B cell (primary cell): ENCODE measurements at regions not wholly inside any gene's neighbourhood (a gene's known extent, or its start where the extent isn't known, plus 50 kb on each side); places are given as distances from the start of the nearest gene placed in this dataset.

ENCODE experiments used
- EZH2 ChIP-seq: IDR thresholded peaks from 2 replicates; pipeline ENCODE4 v1.6.1; 2012; ENCODE audit warnings: borderline replicate concordance, low read depth, mild to moderate bottlenecking, moderate library complexity, low read length; ENCODE audit not compliant: insufficient read depth, poor library complexity, severe bottlenecking
- TF ChIP-seq, protein P1 (sequence below): fragments of 200-600 bp; IDR thresholded peaks from one replicate; pipeline ENCODE4 v1.8.0; 2022; ENCODE audit warnings: antibody characterized with exemption, mild to moderate bottlenecking

DNA sequence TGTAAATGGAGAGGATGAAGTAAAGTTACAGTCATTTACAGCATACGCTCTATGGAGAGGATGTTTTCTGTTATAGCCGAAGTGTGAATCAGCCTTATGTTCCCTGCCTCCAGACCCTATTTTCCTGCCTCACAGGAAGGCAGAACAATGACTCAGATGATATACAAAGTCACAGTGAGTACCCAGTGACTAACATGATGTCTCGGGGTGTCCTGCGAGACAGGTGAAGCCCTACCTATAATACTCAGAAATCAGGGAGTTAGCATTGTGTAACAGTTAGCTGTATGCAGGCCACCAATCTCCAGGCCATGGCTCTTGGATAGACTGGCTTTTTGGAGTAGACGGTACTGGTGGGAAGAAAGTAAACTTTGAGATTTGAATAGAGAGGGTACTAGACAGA is 55.6 kb upstream of the FBXO28 start:
- TF ChIP-seq, protein P1, sequence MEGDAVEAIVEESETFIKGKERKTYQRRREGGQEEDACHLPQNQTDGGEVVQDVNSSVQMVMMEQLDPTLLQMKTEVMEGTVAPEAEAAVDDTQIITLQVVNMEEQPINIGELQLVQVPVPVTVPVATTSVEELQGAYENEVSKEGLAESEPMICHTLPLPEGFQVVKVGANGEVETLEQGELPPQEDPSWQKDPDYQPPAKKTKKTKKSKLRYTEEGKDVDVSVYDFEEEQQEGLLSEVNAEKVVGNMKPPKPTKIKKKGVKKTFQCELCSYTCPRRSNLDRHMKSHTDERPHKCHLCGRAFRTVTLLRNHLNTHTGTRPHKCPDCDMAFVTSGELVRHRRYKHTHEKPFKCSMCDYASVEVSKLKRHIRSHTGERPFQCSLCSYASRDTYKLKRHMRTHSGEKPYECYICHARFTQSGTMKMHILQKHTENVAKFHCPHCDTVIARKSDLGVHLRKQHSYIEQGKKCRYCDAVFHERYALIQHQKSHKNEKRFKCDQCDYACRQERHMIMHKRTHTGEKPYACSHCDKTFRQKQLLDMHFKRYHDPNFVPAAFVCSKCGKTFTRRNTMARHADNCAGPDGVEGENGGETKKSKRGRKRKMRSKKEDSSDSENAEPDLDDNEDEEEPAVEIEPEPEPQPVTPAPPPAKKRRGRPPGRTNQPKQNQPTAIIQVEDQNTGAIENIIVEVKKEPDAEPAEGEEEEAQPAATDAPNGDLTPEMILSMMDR, result no peak
- no peak for TF ChIP-seq EZH2
